Gastroesophageal sphincter (tissue), 2 donors: ENCODE measurements at regions not wholly inside any gene's neighbourhood (a gene's known extent, or its start where the extent isn't known, plus 50 kb on each side); places are given as distances from the start of the nearest gene placed in this dataset.

Experiments used
- EP300 ChIP-seq: sonication (generic); formaldehyde crosslinking; IDR thresholded peaks from one replicate; pipeline ENCODE4 v1.6.1; 2017; ENCODE audit warnings: antibody characterized with exemption, mild to moderate bottlenecking
- POLR2A ChIP-seq, 2 donors: fragments of 450-650 bp; IDR thresholded peaks; one replicate each; pipeline ENCODE4 v1.6.1; 2017; ENCODE audit warnings: antibody characterized with exemption in 2 of 2, mild to moderate bottlenecking in 2 of 2, moderate library complexity in 1 of 2

- no peak for TF ChIP-seq POLR2A (IDR thresholded peaks at IDR 0.05)
- no peak for TF ChIP-seq EP300
Observed at GRCh38 chrX:9310616-9311015, 154.2 kb upstream of the TBL1X start.
